Heart right ventricle (tissue), 16 donors: ENCODE measurements at regions not wholly inside any gene's neighbourhood (a gene's known extent, or its start where the extent isn't known, plus 50 kb on each side); places are given as distances from the start of the nearest gene placed in this dataset.

Source experiments
- ATAC-seq, 8 donors: fragments of 200-7000 bp; cut with Tn5 transposase; one replicate each; pipeline ENCODE4 v1.9.1; 2020; ENCODE audit warnings: mild to moderate bottlenecking in 8 of 8, moderate library complexity in 8 of 8, moderate number of reproducible peaks in 1 of 8
- DNase-seq, 2 donors: peaks; one replicate each; pipeline ENCODE4 v3.0.0-alpha.2; 2020
- H3K27ac ChIP-seq, 10 donors: fragments of 200-600 bp; sonication (generic) in 2 of 10; one replicate each; pipeline versions ENCODE4 v1.5.0 to v1.8.0; 2020 to 2022; ENCODE audit warnings: mild to moderate bottlenecking in 3 of 10
- H3K27me3 ChIP-seq, 7 donors: fragments of 200-600 bp; one replicate each; pipeline ENCODE4 v1.8.0; 2021 to 2022; ENCODE audit warnings: mild to moderate bottlenecking in 2 of 7
- H3K36me3 ChIP-seq, 9 donors: fragments of 200-600 bp; sonication (generic) in 1 of 9; one replicate each; pipeline versions ENCODE4 v1.5.0 to v1.8.0; 2020 to 2022; ENCODE audit warnings: mild to moderate bottlenecking in 2 of 9
- H3K4me1 ChIP-seq, 9 donors: fragments of 200-600 bp; sonication (generic) in 1 of 9; one replicate each; pipeline versions ENCODE4 v1.5.0 to v1.8.0; 2020 to 2022; ENCODE audit warnings: mild to moderate bottlenecking in 4 of 9
- H3K4me3 ChIP-seq, 10 donors: fragments of 200-600 bp; sonication (generic) in 2 of 10; one replicate each; pipeline versions ENCODE4 v1.5.0 to v1.8.0; 2020 to 2022; ENCODE audit warnings: mild to moderate bottlenecking in 7 of 10, moderate library complexity in 2 of 10
- H3K9me3 ChIP-seq, 11 donors: fragments of 200-600 bp in 10 of 11; sonication (generic) in 2 of 11; one replicate each; pipeline versions ENCODE4 v1.5.0 to v1.8.0; 2013 to 2022; ENCODE audit warnings: mild to moderate bottlenecking in 2 of 11, control low read depth in 1 of 11, moderate library complexity in 1 of 11
- CTCF ChIP-seq, 9 donors: fragments of 200-600 bp; sonication (generic) in 2 of 9; IDR thresholded peaks; one replicate each; pipeline versions ENCODE4 v1.5.0 to v1.8.0; 2021 to 2022; ENCODE audit warnings: antibody characterized with exemption in 9 of 9, mild to moderate bottlenecking in 5 of 9, moderate library complexity in 1 of 9
- WGBS, 2 donors: extraction: QIAGEN DNeasy Blood & Tissue Kit; methylation state at CpG; one replicate each; pipeline ENCODE4 v1.1.7; 2013; ENCODE audit warnings: inconsistent platforms in 1 of 2; 5-methylcytosine and 5-hydroxymethylcytosine counted together
- intact Hi-C, 10 donors: fragments of 100-400 bp; cut with DNase I; formaldehyde crosslinking; loops; one replicate each; pipeline versions ENCODE4 v1.11.1 to v1.14.2; 2022
- donor health status: Arrhythmogenic right ventricular cardiomyopathy.
- donor health status: ischemic (EF 13 %, LVEDD 7.1; RV severe dilation, severe dysfunction).
- donor health status: healthy with polysubstance abuse.
- donor health status: DM: no; HTN: yes; CAD: no.
- donor health status: DM: no; HTN: no; CAD: no.
- donor health status: ischemic (EF 25% LVEDD 6.9; RV normal size, moderate dysfunction).
- donor health status: ischemic (EF 25% LVEDD 5.7; RV mildly dilated, moderate dysfunction).
- donor health status: healthy.
- donor health status: DM: yes; HTN: yes; CAD: no.
- donor health status: Ischemic cardiomyopathy.
- donor health status: ischemic (EF 35%, LVEDD 5.7; RV mildly dilated, moderate dysfunction).
- donor health status: nonischemic (EF 11% LVEDD 7.7; RV severe dilation, severe dysfunction).
- donor health status: DM: yes; HTN: yes; CAD: no.
- donor health status: PGD.
- donor health status: ischemic (EF 29% LVEDD 5.4; RV normal size, mild dysfunction).
- donor health status: nonischemic (EF 23%, LVEDD 6.1; RV moderate dilation, normal function).

GRCh38 chr16:54679531-54679930 is 251.1 kb upstream of the IRX5 start:
- no peaks in the 10 kb centered on the region for H3K4me1 ChIP-seq
- ATAC-seq (no peak), DNase-seq (no peak)
- no peaks in the 10 kb centered on the region for H3K9me3 ChIP-seq
- intact Hi-C loops = no loop called here
- H3K27ac ChIP-seq = no peak overlapping the region
- no peak for TF ChIP-seq CTCF (IDR thresholded peaks at IDR 0.05)
- no peaks in the 10 kb centered on the region for H3K36me3 ChIP-seq
- peaks cover 0 to 11% (median 0%) of the 10 kb centered on the region in 7 donors for H3K27me3 ChIP-seq
- H3K4me3 ChIP-seq = no peak overlapping the region
- 86 to 93% methylated on average over 4 of the region's 4 CpGs for WGBS, 2 donors

- H3K9me3 ChIP-seq = no peaks in the 10 kb centered on the region
- no peaks in the 10 kb centered on the region for H3K4me1 ChIP-seq
- H3K4me3 ChIP-seq = no peak overlapping the region
- H3K27ac ChIP-seq = no peak overlapping the region
- ATAC-seq (no peak), DNase-seq (no peak)
- intact Hi-C loops = no loop called here
- no peak for TF ChIP-seq CTCF (IDR thresholded peaks at IDR 0.05)
- 86 to 87% methylated on average over 6 of the region's 6 CpGs for WGBS, 2 donors
- H3K27me3 ChIP-seq = no peaks in the 10 kb centered on the region
- H3K36me3 ChIP-seq = no peaks in the 10 kb centered on the region
These were observed 253.2 kb upstream of the IRX5 start for GRCh38 chr16:54677308-54677950.

GRCh38 chr16:54673313-54673712 is 257.4 kb upstream of the IRX5 start:
- H3K27me3 ChIP-seq = no peaks in the 10 kb centered on the region
- peaks cover 0 to 10% (median 0%) of the 10 kb centered on the region in 11 donors for H3K9me3 ChIP-seq
- no peak for TF ChIP-seq CTCF (IDR thresholded peaks at IDR 0.05)
- no peak overlapping the region for H3K27ac ChIP-seq
- no peak overlapping the region for H3K4me3 ChIP-seq
- no peaks in the 10 kb centered on the region for H3K36me3 ChIP-seq
- DNase-seq (no peak), ATAC-seq (no peak)
- intact Hi-C loops = no loop called here
- WGBS, 2 donors = 87 to 92% methylated on average over 1 of the region's 1 CpG
- no peaks in the 10 kb centered on the region for H3K4me1 ChIP-seq

- Histone ChIP-seq H3K36me3 (no peaks in the 10 kb centered on the region), H3K27me3 (no peaks in the 10 kb centered on the region), H3K9me3 (peaks cover 0 to 14% (median 0%) of the 10 kb centered on the region in 11 donors), H3K4me3 (no peak overlapping the region), H3K27ac (no peak overlapping the region), H3K4me1 (no peaks in the 10 kb centered on the region)
- no peak for TF ChIP-seq CTCF (IDR thresholded peaks at IDR 0.05)
- DNase-seq (no peak), ATAC-seq (no peak)
- 86 to 88% methylated on average over 1 of the region's 1 CpG for WGBS, 2 donors
- intact Hi-C loops = no loop called here
These were observed 258.2 kb upstream of the IRX5 start for GRCh38 chr16:54672500-54672899.
